GM13976 (cell line): ENCODE measurements at regions not wholly inside any gene's neighbourhood (a gene's known extent, or its start where the extent isn't known, plus 50 kb on each side); places are given as distances from the start of the nearest gene placed in this dataset.

Experiments used
- DNase-seq: peaks from one replicate; pipeline ENCODE4 v3.0.0; 2012; ENCODE audit warnings: low spot score
- in situ Hi-C: fragments of 300-500 bp; cut with MboI; formaldehyde crosslinking; loops from one replicate; pipeline ENCODE4 v1.12.0; 2022; ENCODE audit warnings: low sequenced_read_pairs, mixed read lengths, inconsistent platforms; ENCODE audit not compliant: unreplicated experiment
- TF ChIP-seq, protein P1 (sequence below): IDR thresholded peaks from 2 replicates; pipeline ENCODE4 v1.5.1; 2012; ENCODE audit warnings: borderline replicate concordance, mild to moderate bottlenecking; ENCODE audit not compliant: insufficient read depth; ENCODE audit errors: extremely low read depth, missing control alignments, control extremely low read depth

DNA sequence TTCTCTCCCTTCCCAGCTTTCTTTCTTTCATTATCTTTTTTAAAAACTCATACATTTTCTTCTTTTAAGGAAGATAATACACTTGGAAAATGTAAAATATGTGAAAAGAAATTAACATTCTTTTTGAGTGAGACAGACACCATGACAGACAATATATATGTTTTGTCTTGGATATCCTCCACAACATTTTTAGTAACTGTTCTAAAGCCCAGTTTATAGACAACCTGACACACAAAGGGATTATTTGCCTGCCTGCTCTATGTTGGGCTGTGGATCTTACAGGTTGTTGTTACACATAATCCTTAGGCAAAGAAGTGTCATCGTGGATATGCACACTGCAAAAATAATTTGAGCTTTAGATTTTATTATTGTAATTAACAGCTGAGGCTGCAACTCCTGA lies 301.4 kb upstream of the PDGFD start:
- TF ChIP-seq, protein P1, sequence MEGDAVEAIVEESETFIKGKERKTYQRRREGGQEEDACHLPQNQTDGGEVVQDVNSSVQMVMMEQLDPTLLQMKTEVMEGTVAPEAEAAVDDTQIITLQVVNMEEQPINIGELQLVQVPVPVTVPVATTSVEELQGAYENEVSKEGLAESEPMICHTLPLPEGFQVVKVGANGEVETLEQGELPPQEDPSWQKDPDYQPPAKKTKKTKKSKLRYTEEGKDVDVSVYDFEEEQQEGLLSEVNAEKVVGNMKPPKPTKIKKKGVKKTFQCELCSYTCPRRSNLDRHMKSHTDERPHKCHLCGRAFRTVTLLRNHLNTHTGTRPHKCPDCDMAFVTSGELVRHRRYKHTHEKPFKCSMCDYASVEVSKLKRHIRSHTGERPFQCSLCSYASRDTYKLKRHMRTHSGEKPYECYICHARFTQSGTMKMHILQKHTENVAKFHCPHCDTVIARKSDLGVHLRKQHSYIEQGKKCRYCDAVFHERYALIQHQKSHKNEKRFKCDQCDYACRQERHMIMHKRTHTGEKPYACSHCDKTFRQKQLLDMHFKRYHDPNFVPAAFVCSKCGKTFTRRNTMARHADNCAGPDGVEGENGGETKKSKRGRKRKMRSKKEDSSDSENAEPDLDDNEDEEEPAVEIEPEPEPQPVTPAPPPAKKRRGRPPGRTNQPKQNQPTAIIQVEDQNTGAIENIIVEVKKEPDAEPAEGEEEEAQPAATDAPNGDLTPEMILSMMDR, result no peak
- DNase-seq, result no peak
- in situ Hi-C loops, result no loop called here

DNA sequence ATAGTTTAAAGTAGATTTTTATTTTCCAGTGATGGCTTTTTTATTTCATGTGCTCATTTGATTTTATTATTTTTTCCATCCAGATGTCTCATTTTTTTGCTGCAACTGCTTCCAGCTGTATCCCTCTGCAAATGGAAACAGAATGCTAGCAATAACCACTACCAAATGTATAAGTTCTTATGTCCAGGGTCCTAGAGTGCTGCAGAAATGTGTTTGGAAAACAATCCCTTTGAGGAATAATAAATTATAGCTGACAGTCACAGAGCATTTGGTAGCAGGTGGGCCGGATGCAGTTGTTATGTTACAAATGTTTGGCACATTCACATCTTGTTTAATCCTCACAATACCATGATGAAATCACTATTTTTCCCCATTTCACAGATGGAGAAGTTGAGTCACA lies 300.7 kb upstream of the PDGFD start:
- TF ChIP-seq, protein P1, result no peak
- in situ Hi-C loops, result no loop called here
- DNase-seq, result no peak

DNA sequence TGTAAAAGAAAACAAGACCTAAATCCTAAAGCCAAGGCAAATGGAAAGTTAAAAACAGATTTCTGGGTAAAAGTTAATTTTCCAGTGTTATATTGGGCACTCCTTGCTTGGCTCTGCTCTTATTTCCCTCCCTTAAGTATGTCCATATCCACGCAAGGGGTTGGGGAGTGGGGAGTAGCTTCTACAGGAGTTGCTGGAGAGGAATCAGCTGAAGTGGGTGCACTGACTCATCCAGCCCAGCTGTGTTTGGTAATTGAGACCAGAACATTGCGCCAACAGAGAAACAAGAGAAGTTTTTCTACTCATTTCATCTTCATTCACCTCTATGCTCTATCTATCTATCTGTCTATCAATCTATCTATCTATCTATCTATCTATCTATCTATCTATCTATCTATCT lies 298.4 kb upstream of the PDGFD start:
- in situ Hi-C loops, result no loop called here
- TF ChIP-seq, protein P1, result no peak
- DNase-seq, result no peak

DNA sequence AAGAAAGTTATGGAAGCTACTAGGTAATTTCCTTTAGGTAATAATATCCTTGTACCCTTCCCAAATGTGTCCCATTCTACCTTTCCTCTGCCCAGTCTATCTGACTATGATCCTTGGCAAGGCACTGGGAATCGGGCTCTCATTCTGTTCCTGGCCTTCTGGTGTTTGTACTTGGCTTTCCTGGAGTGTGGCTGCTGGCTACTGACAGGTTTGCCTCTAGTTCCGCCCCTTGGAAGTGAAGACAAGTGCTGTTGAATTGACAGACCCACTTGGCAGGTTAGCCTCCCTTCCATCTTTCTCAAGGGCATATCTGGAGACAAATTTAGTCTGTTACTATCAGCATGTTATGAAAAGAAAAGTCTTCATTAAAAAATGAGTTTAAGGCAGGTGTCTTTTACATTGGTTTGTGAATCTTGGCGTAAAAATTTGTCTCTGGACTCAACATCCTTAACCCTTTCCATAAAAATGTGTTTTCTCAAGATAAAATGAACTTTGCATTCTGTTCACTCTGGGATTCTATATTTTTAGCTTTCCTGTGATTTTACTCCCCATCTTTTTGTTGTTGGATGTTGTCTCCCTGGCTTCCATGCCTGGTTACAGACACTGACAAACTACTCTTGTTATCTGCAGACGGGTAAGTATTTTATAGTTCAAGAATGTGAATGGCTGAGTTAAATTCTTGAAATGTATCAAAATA lies 287.4 kb upstream of the PDGFD start:
- no peak for DNase-seq
- in situ Hi-C loops, result no loop called here
- TF ChIP-seq, protein P1, result no peak

DNA sequence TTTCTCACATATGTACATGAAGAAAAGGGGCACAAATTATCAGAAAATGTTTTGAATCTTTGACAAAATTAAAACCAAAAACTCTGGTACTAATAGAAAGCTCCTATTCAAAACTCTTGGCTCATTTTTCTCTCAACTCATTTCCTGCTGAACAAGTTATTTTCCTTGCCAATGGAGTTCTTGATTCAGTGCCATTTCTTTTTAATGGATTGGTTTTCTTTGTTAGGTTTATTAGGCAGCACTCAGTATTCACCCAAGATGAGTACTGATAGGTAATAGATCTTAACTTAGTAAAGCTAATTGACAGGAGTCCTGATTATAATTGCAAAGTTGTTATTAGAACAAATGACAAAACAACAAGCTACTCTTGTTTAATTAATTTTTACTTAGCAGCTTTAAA lies 279.4 kb upstream of the PDGFD start:
- no peak for DNase-seq
- in situ Hi-C loops, result no loop called here

DNA sequence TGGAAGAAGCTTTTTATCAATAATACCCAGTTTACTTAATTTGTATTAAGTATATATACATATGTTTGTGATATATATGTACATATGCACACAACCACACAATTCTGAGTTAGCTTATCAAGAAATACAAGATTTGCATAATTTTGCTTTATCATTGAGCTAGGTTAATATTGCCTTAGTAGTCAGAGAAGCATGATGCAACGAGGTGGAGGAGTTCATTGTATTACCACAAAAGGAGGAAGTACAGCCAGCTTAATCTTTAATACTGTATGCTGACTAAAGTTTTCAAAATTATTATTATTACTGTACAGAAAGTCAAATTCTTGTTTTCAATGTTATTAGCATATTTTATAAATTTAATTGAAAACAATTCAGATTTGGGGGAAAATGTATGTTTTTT lies 278.4 kb upstream of the PDGFD start:
- in situ Hi-C loops, result no loop called here
- TF ChIP-seq, protein P1, result no peak
- no peak for DNase-seq

More for the DNA sequence above, 279.4 kb upstream of the PDGFD start:
- TF ChIP-seq, protein P1, result no peak
